ENCODE measurements at regions not wholly inside any gene's neighbourhood (a gene's known extent, or its start where the extent isn't known, plus 50 kb on each side); places are given as distances from the start of the nearest gene placed in this dataset.

DNA sequence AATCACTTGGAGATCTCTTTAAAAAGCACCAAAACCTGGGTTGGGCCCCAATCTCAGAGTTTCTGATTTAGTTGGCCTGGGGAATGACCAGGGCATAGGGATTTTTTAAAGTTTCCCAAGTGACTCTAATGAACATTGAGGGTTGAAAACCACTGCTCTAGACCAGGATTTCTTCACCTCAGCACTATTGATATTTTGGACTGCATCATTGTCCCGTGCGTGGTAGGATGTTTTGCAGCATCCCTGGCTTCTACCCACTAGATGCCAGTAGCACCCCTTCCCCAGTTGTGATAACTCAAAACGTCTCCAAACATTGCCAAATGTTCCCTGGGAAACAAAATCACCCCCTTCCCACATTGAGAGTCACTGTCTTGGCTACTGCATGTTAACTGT lies 61.8 kb downstream of the ATXN3L start:
- ChIA-PET CTCF (no interaction called here), POLR2A (ENCODE audit: unreplicated experiment) (no interaction called here)
- H2BK5ac ChIP-seq (ENCODE audit: low read depth, low read length, poor library complexity, severe bottlenecking) = no peak overlapping the region
- ATAC-seq (ENCODE audit: low read depth) = no peak
- H3K4me3 ChIP-seq (ENCODE audit: insufficient read depth, low read depth, low read length) = no peak overlapping the region
- H3K23ac ChIP-seq (ENCODE audit: low read depth, low read length) = no peak overlapping the region
- no peak overlapping the region for H3K27ac ChIP-seq (ENCODE audit: insufficient read depth, low read length)
- H3K27me3 ChIP-seq (ENCODE audit: control insufficient read depth, insufficient read depth, low read length) = no peaks in the 10 kb centered on the region
- H2BK15ac ChIP-seq (ENCODE audit: low read depth, low read length) = peak overlapping the region; percentile 64; the same call in 1 of the 3 replicates
- H3K4ac ChIP-seq (ENCODE audit: low read depth, low read length) = no peak overlapping the region
- no TSS peak for BruUV-seq (replicated peaks)
- in situ Hi-C loops (cut with MboI; ENCODE audit: low sequenced_read_pairs) = no loop called here
- no peak overlapping the region for H3K18ac ChIP-seq (ENCODE audit: low read depth, low read length)
- H4K5ac ChIP-seq (ENCODE audit: low read depth, low read length) = no peak overlapping the region
- WGBS, 2 experiments (ENCODE audit: extremely low coverage in 2 of 2, insufficient read length in 1 of 2) = no CpG with 5 or more reads among the region's 3 CpGs
- H4K91ac ChIP-seq (ENCODE audit: insufficient read depth, low read depth, low read length) = no peak overlapping the region
- TF ChIP-seq CEBPB (IDR thresholded peaks at IDR 0.05; ENCODE audit: low read depth, low read length) (no peak), BHLHE40 (IDR thresholded peaks at IDR 0.05; ENCODE audit: low read depth, low read length) (no peak), FOS (IDR thresholded peaks at IDR 0.05; ENCODE audit: low read depth, low read length) (no peak), MXI1 (IDR thresholded peaks at IDR 0.05; ENCODE audit: borderline replicate concordance, low read depth, low read length) (no peak)
- dilution Hi-C loops (cut with HindIII; ENCODE audit: low sequenced_read_pairs, unreplicated experiment) = no loop called here
- no peak overlapping the region for H3K9ac ChIP-seq (ENCODE audit: low read depth, low read length)
- H3K36me3 ChIP-seq (ENCODE audit: control insufficient read depth, insufficient read depth, low read length) = no peaks in the 10 kb centered on the region
- no peak overlapping the region for H2BK20ac ChIP-seq (ENCODE audit: low read depth, low read length)
- no peak overlapping the region for H3K14ac ChIP-seq (replicated peaks; ENCODE audit: low read depth, low read length)
- H4K8ac ChIP-seq (ENCODE audit: low read depth in 2 of 2, low read length in 2 of 2) = no peak overlapping the region
- no peak for DNase-seq
- peaks cover 3% of the 10 kb centered on the region; the same call in 1 of the 2 replicates for H3K4me1 ChIP-seq (ENCODE audit: control insufficient read depth, insufficient read depth, low read length)
- no peak overlapping the region for H2AFZ ChIP-seq (replicated peaks; ENCODE audit: low read length, poor library complexity)
- no peaks in the 10 kb centered on the region for H3K79me1 ChIP-seq (ENCODE audit: low read depth in 1 of 2, low read length in 2 of 2)
- H3K9me3 ChIP-seq (ENCODE audit: control insufficient read depth, insufficient read depth, low read length) = no peaks in the 10 kb centered on the region
- H2AK5ac ChIP-seq (ENCODE audit: low read depth, low read length) = no peak overlapping the region
- H3K56ac ChIP-seq (ENCODE audit: extremely low read depth, insufficient read depth, low read length) = no peak overlapping the region
- H3K9me1 ChIP-seq (ENCODE audit: insufficient read depth, low read length) = no peaks in the 10 kb centered on the region
- no peaks in the 10 kb centered on the region for H4K20me1 ChIP-seq (ENCODE audit: insufficient read depth, low read length)
- no peak overlapping the region for H2BK120ac ChIP-seq (ENCODE audit: low read depth, low read length)
- H3K4me2 ChIP-seq (ENCODE audit: low read depth, low read length) = no peak overlapping the region
- no peak overlapping the region for H2AK9ac ChIP-seq (replicated peaks; ENCODE audit: low read depth, low read length, poor library complexity)
- intact Hi-C loops (cut with micrococcal nuclease) = no loop called here
